ENCODE measurements at regions not wholly inside any gene's neighbourhood (a gene's known extent, or its start where the extent isn't known, plus 50 kb on each side); places are given as distances from the start of the nearest gene placed in this dataset.
"Not testable (repeated sequence)": the region's sequence is repeated elsewhere in the genome, so short reads cannot be mapped to it uniquely, and the experiment has no call there.

- no peaks in the 10 kb centered on the region for H3K36me3 Mint-ChIP-seq (ENCODE audit: low read depth)
- CTCF ChIA-PET = no interaction called here
- no peaks in the 10 kb centered on the region for H3K9me3 Mint-ChIP-seq (ENCODE audit: insufficient read depth)
- peaks cover 1% of the 10 kb centered on the region for H3K27me3 Mint-ChIP-seq (ENCODE audit: low read depth)
- H3K4me1 Mint-ChIP-seq (ENCODE audit: low read depth) = no peaks in the 10 kb centered on the region
- DNase-seq (no peak), ATAC-seq (no peak)
- no peak overlapping the region for H3K27ac Mint-ChIP-seq
- POLR2A ChIA-PET = no interaction called here
- H3K4me3 Mint-ChIP-seq = no peak overlapping the region
These were observed 164.6 kb downstream of the NDFIP2 start for GRCh38 chr13:79645569-79645968.

DNA sequence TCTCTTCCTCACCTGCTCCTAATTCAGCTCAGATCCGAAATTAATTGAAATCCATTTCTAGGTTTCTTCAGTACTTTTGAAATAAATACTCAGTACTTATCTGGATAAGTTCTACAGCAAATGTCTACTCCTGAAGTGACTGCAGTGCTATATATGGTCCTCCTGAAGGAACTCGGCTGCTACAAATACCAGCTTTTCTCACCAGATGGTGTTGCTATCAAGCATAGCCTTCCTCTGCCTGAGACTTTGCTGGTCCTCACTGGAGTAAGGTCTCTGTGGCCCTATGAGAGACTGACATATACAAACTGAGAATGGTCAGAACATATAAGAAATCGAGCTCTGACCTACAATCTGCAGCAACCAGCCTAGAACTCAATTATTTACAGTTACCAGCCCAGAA, 161.6 kb downstream of the NDFIP2 start:
- Mint-ChIP-seq H3K4me1 (ENCODE audit: low read depth) (no peaks in the 10 kb centered on the region), H3K27me3 (ENCODE audit: low read depth) (peaks cover 3% of the 10 kb centered on the region), H3K27ac (no peak overlapping the region), H3K9me3 (ENCODE audit: insufficient read depth) (no peaks in the 10 kb centered on the region), H3K4me3 (no peak overlapping the region), H3K36me3 (ENCODE audit: low read depth) (no peaks in the 10 kb centered on the region)
- ChIA-PET POLR2A (no interaction called here), CTCF (interaction anchor here (1.5 kb wide), 1 partner anchor 14 kb away, joined by 3 read pairs; no protein-coding TSS in a partner anchor)
- ATAC-seq = no peak
- DNase-seq = no peak

- POLR2A ChIA-PET = no interaction called here
- Mint-ChIP-seq H3K4me3 (no peak overlapping the region), H3K27ac (no peak overlapping the region), H3K27me3 (ENCODE audit: low read depth) (peaks cover 3% of the 10 kb centered on the region), H3K9me3 (ENCODE audit: insufficient read depth) (no peaks in the 10 kb centered on the region), H3K4me1 (ENCODE audit: low read depth) (no peaks in the 10 kb centered on the region), H3K36me3 (ENCODE audit: low read depth) (no peaks in the 10 kb centered on the region)
- CTCF ChIA-PET = no interaction called here
- no peak for ATAC-seq
- no peak for DNase-seq
These were observed 156.3 kb downstream of the NDFIP2 start for GRCh38 chr13:79637133-79637763.

GRCh38 chr13:79631051-79631659, 150.2 kb downstream of the NDFIP2 start:
- H3K4me3 Mint-ChIP-seq = no peak overlapping the region
- ChIA-PET CTCF (interaction anchor here (1.6 kb wide), 1 partner anchor 48 kb away, joined by 5 read pairs; no protein-coding TSS in a partner anchor), POLR2A (no interaction called here)

GRCh38 chr13:79628463-79628862, 147.5 kb downstream of the NDFIP2 start:
- no peak overlapping the region for H3K27ac Mint-ChIP-seq
- no peaks in the 10 kb centered on the region for H3K36me3 Mint-ChIP-seq (ENCODE audit: low read depth)
- no peak for DNase-seq
- ChIA-PET CTCF (no interaction called here), POLR2A (no interaction called here)
- H3K4me1 Mint-ChIP-seq (ENCODE audit: low read depth) = no peaks in the 10 kb centered on the region
- H3K9me3 Mint-ChIP-seq (ENCODE audit: insufficient read depth) = no peaks in the 10 kb centered on the region
- ATAC-seq = no peak
- peaks cover 2% of the 10 kb centered on the region for H3K27me3 Mint-ChIP-seq (ENCODE audit: low read depth)
- no peak overlapping the region for H3K4me3 Mint-ChIP-seq

More at GRCh38 chr13:79631051-79631659, 150.2 kb downstream of the NDFIP2 start:
- Mint-ChIP-seq H3K9me3 (ENCODE audit: insufficient read depth) (no peaks in the 10 kb centered on the region), H3K27me3 (ENCODE audit: low read depth) (no peaks in the 10 kb centered on the region), H3K27ac (no peak overlapping the region), H3K36me3 (ENCODE audit: low read depth) (no peaks in the 10 kb centered on the region), H3K4me1 (ENCODE audit: low read depth) (no peaks in the 10 kb centered on the region)
- ATAC-seq (no peak), DNase-seq (no peak)

- ChIA-PET POLR2A (no interaction called here), CTCF (no interaction called here)
- Mint-ChIP-seq H3K4me1 (ENCODE audit: low read depth) (no peaks in the 10 kb centered on the region), H3K9me3 (ENCODE audit: insufficient read depth) (no peaks in the 10 kb centered on the region), H3K4me3 (no peak overlapping the region), H3K36me3 (ENCODE audit: low read depth) (no peaks in the 10 kb centered on the region), H3K27ac (no peak overlapping the region), H3K27me3 (ENCODE audit: low read depth) (peaks cover 5% of the 10 kb centered on the region)
- ATAC-seq = no peak
- no peak for DNase-seq
These were observed 146.0 kb downstream of the NDFIP2 start for GRCh38 chr13:79626924-79627323.

DNA sequence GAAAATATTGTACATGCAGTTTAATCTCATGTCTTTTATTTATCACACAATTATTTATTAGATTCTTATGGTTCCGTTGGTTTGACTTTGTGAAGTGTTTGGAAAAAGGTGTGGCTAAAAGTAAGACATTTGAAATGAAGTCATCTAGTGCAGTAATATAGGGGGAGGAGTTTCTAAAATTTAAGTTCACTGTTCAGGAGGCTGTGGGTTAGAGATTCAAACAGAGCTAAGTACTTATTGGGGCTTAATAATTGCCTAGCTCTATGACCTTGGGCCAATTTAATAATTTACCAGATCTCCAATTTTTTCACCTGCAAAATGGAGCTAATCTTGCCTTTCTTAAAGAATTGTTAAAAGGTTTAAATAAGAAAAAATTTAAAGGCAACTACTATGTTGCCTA, 144.6 kb downstream of the NDFIP2 start:
- H3K4me1 Mint-ChIP-seq (ENCODE audit: low read depth) = no peaks in the 10 kb centered on the region
- DNase-seq (no peak), ATAC-seq (no peak)
- CTCF ChIA-PET = no interaction called here
- H3K36me3 Mint-ChIP-seq (ENCODE audit: low read depth) = no peaks in the 10 kb centered on the region
- H3K9me3 Mint-ChIP-seq (ENCODE audit: insufficient read depth) = no peaks in the 10 kb centered on the region
- no peak overlapping the region for H3K27ac Mint-ChIP-seq
- H3K4me3 Mint-ChIP-seq = no peak overlapping the region
- peaks cover 7% of the 10 kb centered on the region for H3K27me3 Mint-ChIP-seq (ENCODE audit: low read depth)
- POLR2A ChIA-PET = no interaction called here

GRCh38 chr13:79621902-79622301, 140.9 kb downstream of the NDFIP2 start:
- POLR2A ChIA-PET = no interaction called here
- peaks cover 7% of the 10 kb centered on the region for H3K27me3 Mint-ChIP-seq (ENCODE audit: low read depth)
- CTCF ChIA-PET = no interaction called here

GRCh38 chr13:79621449-79621848, 140.5 kb downstream of the NDFIP2 start:
- Mint-ChIP-seq H3K36me3 (ENCODE audit: low read depth) (no peaks in the 10 kb centered on the region), H3K27me3 (ENCODE audit: low read depth) (peaks cover 7% of the 10 kb centered on the region), H3K4me1 (ENCODE audit: low read depth) (no peaks in the 10 kb centered on the region), H3K27ac (no peak overlapping the region), H3K4me3 (no peak overlapping the region), H3K9me3 (ENCODE audit: insufficient read depth) (no peaks in the 10 kb centered on the region)
- POLR2A ChIA-PET = no interaction called here
- DNase-seq (no peak), ATAC-seq (no peak)
- CTCF ChIA-PET = no interaction called here

More at GRCh38 chr13:79621902-79622301, 140.9 kb downstream of the NDFIP2 start:
- Mint-ChIP-seq H3K27ac (no peak overlapping the region), H3K9me3 (ENCODE audit: insufficient read depth) (no peaks in the 10 kb centered on the region), H3K4me1 (ENCODE audit: low read depth) (no peaks in the 10 kb centered on the region), H3K4me3 (no peak overlapping the region), H3K36me3 (ENCODE audit: low read depth) (no peaks in the 10 kb centered on the region)
- no peak for DNase-seq
- no peak for ATAC-seq

DNA sequence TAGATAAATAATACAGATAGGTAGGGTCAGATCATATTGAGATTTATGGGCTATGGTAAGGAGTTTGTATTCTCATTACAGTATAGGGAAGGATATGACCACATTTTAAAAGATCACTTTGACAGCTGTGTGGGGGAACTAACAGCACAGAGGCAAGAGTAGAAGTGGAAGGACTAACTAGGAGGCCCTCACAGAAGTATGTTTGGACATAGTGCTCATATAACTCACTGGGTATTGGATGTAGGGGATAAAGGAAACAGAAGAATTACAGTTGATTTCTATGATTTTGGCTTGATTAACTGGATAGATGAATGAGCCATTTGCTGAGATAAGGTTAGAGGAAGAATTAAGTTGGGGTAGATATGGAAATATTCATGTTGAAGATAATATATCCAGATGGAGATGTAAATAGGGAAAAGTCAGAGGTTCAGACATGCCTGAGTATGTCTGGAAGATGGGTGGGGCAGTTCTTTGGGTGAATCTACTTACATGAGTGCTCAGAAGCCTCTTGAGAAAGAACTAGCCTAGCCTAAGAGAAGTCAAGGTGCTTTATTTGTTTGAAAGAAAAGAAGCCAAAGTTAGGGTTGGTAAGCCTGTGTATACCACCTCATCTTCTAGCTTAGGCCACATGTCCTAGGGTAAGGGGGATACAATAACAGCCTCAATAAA, 133.4 kb downstream of the NDFIP2 start:
- H3K4me3 Mint-ChIP-seq = no peak overlapping the region
- CTCF ChIA-PET = no interaction called here
- no peak for DNase-seq
- no peaks in the 10 kb centered on the region for H3K4me1 Mint-ChIP-seq (ENCODE audit: low read depth)
- no peak for ATAC-seq
- POLR2A ChIA-PET = no interaction called here
- no peaks in the 10 kb centered on the region for H3K36me3 Mint-ChIP-seq (ENCODE audit: low read depth)
- H3K27ac Mint-ChIP-seq = no peak overlapping the region
- H3K27me3 Mint-ChIP-seq (ENCODE audit: low read depth) = peaks cover 2% of the 10 kb centered on the region
- no peaks in the 10 kb centered on the region for H3K9me3 Mint-ChIP-seq (ENCODE audit: insufficient read depth)

- H3K27me3 Mint-ChIP-seq (ENCODE audit: low read depth) = peaks cover 5% of the 10 kb centered on the region
- no peak overlapping the region for H3K27ac Mint-ChIP-seq
- DNase-seq (no peak), ATAC-seq (no peak)
- POLR2A ChIA-PET = no interaction called here
- CTCF ChIA-PET = no interaction called here
- H3K4me1 Mint-ChIP-seq (ENCODE audit: low read depth) = no peaks in the 10 kb centered on the region
- H3K9me3 Mint-ChIP-seq (ENCODE audit: insufficient read depth) = no peaks in the 10 kb centered on the region
- no peaks in the 10 kb centered on the region for H3K36me3 Mint-ChIP-seq (ENCODE audit: low read depth)
- H3K4me3 Mint-ChIP-seq = no peak overlapping the region
These were observed 131.6 kb downstream of the NDFIP2 start for GRCh38 chr13:79612604-79613003.

GRCh38 chr13:79607895-79608294, 126.9 kb downstream of the NDFIP2 start:
- H3K4me3 Mint-ChIP-seq; H3K36me3 Mint-ChIP-seq (ENCODE audit: low read depth); H3K9me3 Mint-ChIP-seq (ENCODE audit: insufficient read depth); CTCF ChIA-PET; H3K27ac Mint-ChIP-seq; H3K27me3 Mint-ChIP-seq (ENCODE audit: low read depth); H3K4me1 Mint-ChIP-seq (ENCODE audit: low read depth); POLR2A ChIA-PET; ATAC-seq; DNase-seq: not testable (repeated sequence)

Measured in activated CD8-positive, alpha-beta T cell treated with anti-CD3 and anti-CD28 coated beads, Interleukin-2, amount 10 ng/mL, durations not matched to agents 7 days and 5 days (primary cell).